Astrocyte (in vitro differentiated cells and primary cell): ENCODE measurements at regions not wholly inside any gene's neighbourhood (a gene's known extent, or its start where the extent isn't known, plus 50 kb on each side); places are given as distances from the start of the nearest gene placed in this dataset.

Source experiments
- CTCF ChIP-seq: IDR thresholded peaks from 2 replicates; pipeline ENCODE4 v1.5.1; 2011; ENCODE audit warnings: low read depth, mild to moderate bottlenecking, inconsistent platforms, low read length, moderate library complexity; ENCODE audit not compliant: insufficient read depth
- EZH2 ChIP-seq: IDR thresholded peaks from 2 replicates; pipeline ENCODE4 v1.6.1; 2012; ENCODE audit warnings: mild to moderate bottlenecking, low read length, inconsistent platforms; ENCODE audit not compliant: insufficient read depth

GRCh38 chr18:77650799-77651385 is 401.2 kb downstream of the GALR1 start:
- TF ChIP-seq CTCF: peak; percentile 57
- no peak for TF ChIP-seq EZH2
